GM19239 (cell line): ENCODE measurements at regions not wholly inside any gene's neighbourhood (a gene's known extent, or its start where the extent isn't known, plus 50 kb on each side); places are given as distances from the start of the nearest gene placed in this dataset.
"Not testable (repeated sequence)": the region's sequence is repeated elsewhere in the genome, so short reads cannot be mapped to it uniquely, and the experiment has no call there.

Source experiments
- DNase-seq: peaks from one replicate; pipeline ENCODE4 v3.0.0; 2011; ENCODE audit warnings: low spot score; ENCODE audit not compliant: insufficient read length
- FAIRE-seq: peaks from 2 replicates; lab custom pipeline; 2011; peaks lifted over from hg19 to GRCh38; lab: Jason Lieb, UNC

- DNase-seq: no peak
- FAIRE-seq: no peak
These were observed 177.9 kb downstream of the VEGFC start for GRCh38 chr4:176614793-176615192.

GRCh38 chr4:176616151-176616550 lies 176.6 kb downstream of the VEGFC start:
- no peak for DNase-seq
- FAIRE-seq: no peak

- DNase-seq (no peak), FAIRE-seq (no peak)
These were observed 174.6 kb downstream of the VEGFC start for GRCh38 chr4:176618138-176618537.

DNA sequence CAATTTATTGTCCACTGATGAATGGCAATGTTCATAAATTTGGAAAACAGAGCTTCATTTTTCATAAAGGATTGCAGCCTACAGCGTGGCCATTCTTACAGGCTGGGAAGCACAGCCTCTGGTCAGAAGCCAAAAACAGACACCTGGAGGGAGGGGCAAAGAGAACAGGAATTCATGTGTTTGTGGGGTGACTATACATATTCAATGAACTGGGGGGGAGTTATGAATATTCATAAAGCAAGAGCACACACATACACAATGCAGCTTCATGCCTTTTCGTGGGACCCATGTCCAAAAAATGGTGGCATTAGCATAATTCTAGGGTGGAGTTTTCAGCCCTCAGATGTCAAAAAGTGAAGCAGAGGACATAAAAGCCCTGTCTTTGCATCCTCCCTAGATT lies 173.3 kb downstream of the VEGFC start:
- FAIRE-seq: no peak

GRCh38 chr4:176622251-176622948 lies 170.3 kb downstream of the VEGFC start:
- no peak for FAIRE-seq
- DNase-seq: no peak

More for the DNA sequence above, 173.3 kb downstream of the VEGFC start:
- no peak for DNase-seq

- not testable (repeated sequence) for DNase-seq, FAIRE-seq
These were observed 167.6 kb downstream of the VEGFC start for GRCh38 chr4:176624983-176625610.

GRCh38 chr4:176627916-176628315 lies 164.8 kb downstream of the VEGFC start:
- no peak for FAIRE-seq
- no peak for DNase-seq

GRCh38 chr4:176631611-176632010 lies 161.1 kb downstream of the VEGFC start:
- FAIRE-seq (no peak), DNase-seq (no peak)
